ENCODE measurements at regions not wholly inside any gene's neighbourhood (a gene's known extent, or its start where the extent isn't known, plus 50 kb on each side); places are given as distances from the start of the nearest gene placed in this dataset.

DNA sequence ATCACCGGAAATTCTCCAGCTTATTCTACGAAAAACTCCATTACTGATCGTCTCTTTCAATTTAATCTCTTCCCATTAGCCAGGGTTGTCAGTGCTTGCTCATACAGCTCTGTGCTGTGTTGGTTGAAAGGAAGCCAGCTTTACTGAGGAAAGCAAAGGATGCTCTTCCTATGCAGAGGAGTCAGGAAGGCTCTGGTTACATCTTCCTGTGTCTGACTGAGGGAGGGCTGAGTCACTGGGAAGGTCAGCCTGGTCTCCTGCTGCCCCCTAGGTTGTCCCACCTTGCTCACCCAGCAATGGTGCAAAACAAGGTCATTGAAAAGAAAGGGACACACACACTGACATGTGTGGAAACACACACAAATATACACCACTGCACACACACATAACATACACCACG, 975.6 kb downstream of the DCDC2C start:
- Mint-ChIP-seq H3K27ac (ENCODE audit: unreplicated experiment) (no peak overlapping the region), H3K4me3 (ENCODE audit: unreplicated experiment) (no peak overlapping the region), H3K4me1 (ENCODE audit: low read depth, unreplicated experiment) (no peaks in the 10 kb centered on the region), H3K36me3 (ENCODE audit: insufficient read depth, unreplicated experiment) (no peaks in the 10 kb centered on the region), H3K27me3 (ENCODE audit: insufficient read depth, unreplicated experiment) (no peaks in the 10 kb centered on the region), H3K9me3 (ENCODE audit: unreplicated experiment) (no peaks in the 10 kb centered on the region)
- DNase-seq = no peak
- Histone ChIP-seq H3K27me3 (replicated peaks; ENCODE audit: control insufficient read depth, insufficient read depth, low read length) (no peaks in the 10 kb centered on the region), H3K36me3 (ENCODE audit: control insufficient read depth, insufficient read depth, low read length) (no peaks in the 10 kb centered on the region), H3K4me1 (no peaks in the 10 kb centered on the region), H3K4me3 (ENCODE audit: low read depth, low read length) (no peak overlapping the region), H3K9me3 (no peaks in the 10 kb centered on the region)
- intact Hi-C loops (cut with micrococcal nuclease; ENCODE audit: unreplicated experiment) = no loop called here
- CTCF ChIA-PET = no interaction called here
- TF ChIP-seq, protein P1, sequence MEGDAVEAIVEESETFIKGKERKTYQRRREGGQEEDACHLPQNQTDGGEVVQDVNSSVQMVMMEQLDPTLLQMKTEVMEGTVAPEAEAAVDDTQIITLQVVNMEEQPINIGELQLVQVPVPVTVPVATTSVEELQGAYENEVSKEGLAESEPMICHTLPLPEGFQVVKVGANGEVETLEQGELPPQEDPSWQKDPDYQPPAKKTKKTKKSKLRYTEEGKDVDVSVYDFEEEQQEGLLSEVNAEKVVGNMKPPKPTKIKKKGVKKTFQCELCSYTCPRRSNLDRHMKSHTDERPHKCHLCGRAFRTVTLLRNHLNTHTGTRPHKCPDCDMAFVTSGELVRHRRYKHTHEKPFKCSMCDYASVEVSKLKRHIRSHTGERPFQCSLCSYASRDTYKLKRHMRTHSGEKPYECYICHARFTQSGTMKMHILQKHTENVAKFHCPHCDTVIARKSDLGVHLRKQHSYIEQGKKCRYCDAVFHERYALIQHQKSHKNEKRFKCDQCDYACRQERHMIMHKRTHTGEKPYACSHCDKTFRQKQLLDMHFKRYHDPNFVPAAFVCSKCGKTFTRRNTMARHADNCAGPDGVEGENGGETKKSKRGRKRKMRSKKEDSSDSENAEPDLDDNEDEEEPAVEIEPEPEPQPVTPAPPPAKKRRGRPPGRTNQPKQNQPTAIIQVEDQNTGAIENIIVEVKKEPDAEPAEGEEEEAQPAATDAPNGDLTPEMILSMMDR (IDR thresholded peaks at IDR 0.05; ENCODE audit: insufficient read depth in 1 of 2, low read depth in 1 of 2, low read length in 1 of 2, severe bottlenecking in 1 of 2, unreplicated experiment in 1 of 2) = no peak
- POLR2A ChIA-PET = no interaction called here
- BruUV-seq (replicated peaks) = no TSS peak

DNA sequence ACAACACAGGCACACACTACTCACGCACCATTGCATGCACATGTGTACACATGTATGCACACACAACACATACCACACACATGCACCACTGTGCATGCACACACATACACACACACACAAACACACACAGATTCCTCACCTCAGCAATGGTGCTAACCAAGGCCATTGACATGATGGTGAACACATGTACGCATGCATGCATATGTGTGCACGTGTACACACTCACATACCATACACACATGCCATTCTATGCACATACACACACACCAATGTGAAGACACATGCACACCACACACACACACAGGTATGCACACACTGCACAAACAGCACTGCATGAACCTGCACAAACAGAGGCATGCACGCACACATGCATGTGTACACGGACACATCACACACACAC, 976.0 kb downstream of the DCDC2C start:
- no peak for DNase-seq
- Histone ChIP-seq H3K27me3 (replicated peaks; ENCODE audit: control insufficient read depth, insufficient read depth, low read length) (no peaks in the 10 kb centered on the region), H3K4me3 (ENCODE audit: low read depth, low read length) (no peak overlapping the region), H3K9me3 (no peaks in the 10 kb centered on the region), H3K4me1 (no peaks in the 10 kb centered on the region), H3K36me3 (ENCODE audit: control insufficient read depth, insufficient read depth, low read length) (no peaks in the 10 kb centered on the region)
- no peaks in the 10 kb centered on the region for H3K4me1 Mint-ChIP-seq (ENCODE audit: low read depth, unreplicated experiment)
- H3K27me3 Mint-ChIP-seq (ENCODE audit: insufficient read depth, unreplicated experiment) = no peaks in the 10 kb centered on the region
- no peaks in the 10 kb centered on the region for H3K9me3 Mint-ChIP-seq (ENCODE audit: unreplicated experiment)
- POLR2A ChIA-PET = no interaction called here
- TF ChIP-seq, protein P1 (IDR thresholded peaks at IDR 0.05; ENCODE audit: insufficient read depth in 1 of 2, low read depth in 1 of 2, low read length in 1 of 2, severe bottlenecking in 1 of 2, unreplicated experiment in 1 of 2) = no peak
- H3K36me3 Mint-ChIP-seq (ENCODE audit: insufficient read depth, unreplicated experiment) = no peaks in the 10 kb centered on the region
- H3K27ac Mint-ChIP-seq (ENCODE audit: unreplicated experiment) = no peak overlapping the region
- intact Hi-C loops (cut with micrococcal nuclease; ENCODE audit: unreplicated experiment) = no loop called here
- H3K4me3 Mint-ChIP-seq (ENCODE audit: unreplicated experiment) = no peak overlapping the region
- CTCF ChIA-PET = no interaction called here
- no TSS peak for BruUV-seq (replicated peaks)

DNA sequence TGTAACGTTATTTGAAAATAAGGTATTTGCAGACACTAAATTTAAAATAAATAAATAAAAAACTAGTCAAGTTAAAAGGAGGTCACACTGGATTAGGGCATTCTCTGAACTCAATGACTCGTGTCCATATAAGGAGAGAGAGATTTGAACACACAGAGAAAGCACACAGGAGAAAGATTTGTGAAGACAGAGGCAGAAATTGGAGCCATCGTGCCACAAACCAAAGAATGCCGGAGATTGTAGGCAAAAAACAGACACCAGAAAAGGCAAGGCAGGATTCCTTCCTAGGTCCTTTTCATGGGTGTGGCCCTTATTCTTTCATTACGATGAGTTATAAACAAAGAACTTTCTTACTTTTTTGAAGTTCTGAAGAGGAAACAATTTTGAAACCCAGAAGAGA, 981.5 kb downstream of the DCDC2C start:
- BruUV-seq (replicated peaks) = no TSS peak
- ChIA-PET POLR2A (no interaction called here), CTCF (no interaction called here)
- intact Hi-C loops (cut with micrococcal nuclease; ENCODE audit: unreplicated experiment) = no loop called here
- Histone ChIP-seq H3K4me1 (no peaks in the 10 kb centered on the region), H3K4me3 (ENCODE audit: low read depth, low read length) (no peak overlapping the region), H3K27me3 (replicated peaks; ENCODE audit: control insufficient read depth, insufficient read depth, low read length) (no peaks in the 10 kb centered on the region), H3K9me3 (no peaks in the 10 kb centered on the region), H3K36me3 (ENCODE audit: control insufficient read depth, insufficient read depth, low read length) (no peaks in the 10 kb centered on the region)
- Mint-ChIP-seq H3K4me1 (ENCODE audit: low read depth, unreplicated experiment) (no peaks in the 10 kb centered on the region), H3K36me3 (ENCODE audit: insufficient read depth, unreplicated experiment) (no peaks in the 10 kb centered on the region), H3K27ac (ENCODE audit: unreplicated experiment) (no peak overlapping the region), H3K4me3 (ENCODE audit: unreplicated experiment) (no peak overlapping the region), H3K9me3 (ENCODE audit: unreplicated experiment) (no peaks in the 10 kb centered on the region), H3K27me3 (ENCODE audit: insufficient read depth, unreplicated experiment) (no peaks in the 10 kb centered on the region)
- TF ChIP-seq, protein P1 (IDR thresholded peaks at IDR 0.05; ENCODE audit: insufficient read depth in 1 of 2, low read depth in 1 of 2, low read length in 1 of 2, severe bottlenecking in 1 of 2, unreplicated experiment in 1 of 2) = no peak
- no peak for DNase-seq

Measured in Caco-2 (cell line).